Gastrocnemius medialis (tissue), 4 donors: ENCODE measurements at regions not wholly inside any gene's neighbourhood (a gene's known extent, or its start where the extent isn't known, plus 50 kb on each side); places are given as distances from the start of the nearest gene placed in this dataset.
"Not testable (repeated sequence)": the region's sequence is repeated elsewhere in the genome, so short reads cannot be mapped to it uniquely, and the experiment has no call there.

ENCODE experiments used
- ATAC-seq, 2 donors: fragments of 150-250 bp; one replicate each; pipeline ENCODE4 v1.9.1; 2016
- DNase-seq, 2 donors: peaks; one replicate each; pipeline ENCODE4 v3.0.0-alpha.2; 2019
- H3K27ac ChIP-seq, 4 donors: fragments of 200-600 bp; sonication (generic); 1 replicate in 1 of 4; 2 replicates in 3 of 4; pipeline ENCODE4 v1.5.1; 2016 to 2018; ENCODE audit warnings: mild to moderate bottlenecking in 2 of 4, moderate library complexity in 1 of 4
- H3K27me3 ChIP-seq, 3 donors: fragments of 200-600 bp; sonication (generic) in 2 of 3; 1 replicate in 1 of 3; 2 replicates in 2 of 3; pipeline versions ENCODE4 v1.5.1 to v1.6.0; 2016 to 2019; ENCODE audit warnings: mild to moderate bottlenecking in 1 of 3, moderate library complexity in 1 of 3
- H3K36me3 ChIP-seq, 2 donors: fragments of 200-600 bp; sonication (generic) in 1 of 2; one replicate each; pipeline ENCODE4 v1.5.1; 2017 to 2018
- H3K4me1 ChIP-seq, 2 donors: fragments of 200-600 bp; sonication (generic) in 1 of 2; one replicate each; pipeline ENCODE4 v1.5.1; 2016 to 2017; ENCODE audit warnings: mild to moderate bottlenecking in 2 of 2
- H3K4me3 ChIP-seq, 4 donors: fragments of 200-600 bp; sonication (generic) in 3 of 4; 1 replicate in 1 of 4; 2 replicates in 3 of 4; pipeline ENCODE4 v1.5.1; 2016 to 2019; ENCODE audit warnings: mild to moderate bottlenecking in 2 of 4
- H3K9me3 ChIP-seq, 3 donors: fragments of 200-600 bp; sonication (generic) in 2 of 3; 1 replicate in 1 of 3; 2 replicates in 2 of 3; pipeline ENCODE4 v1.5.1; 2016 to 2019
- CTCF ChIP-seq, 5 experiments: fragments of 450-650 bp in 3 of 5; fragments of 200-600 bp in 2 of 5; sonication (generic) in 2 of 5; IDR thresholded peaks in 4 of 5; conservative IDR thresholded peaks in 1 of 5; 1 replicate in 4 of 5; 2 replicates in 1 of 5; pipeline ENCODE4 v1.5.1; 2016 to 2019; ENCODE audit warnings: antibody characterized with exemption in 5 of 5, mild to moderate bottlenecking in 3 of 5, moderate library complexity in 3 of 5
- POLR2A ChIP-seq, 2 donors: fragments of 450-650 bp; IDR thresholded peaks; one replicate each; pipeline ENCODE4 v1.6.1; 2017; ENCODE audit warnings: antibody characterized with exemption in 2 of 2, mild to moderate bottlenecking in 2 of 2, moderate library complexity in 2 of 2
- in situ Hi-C, 4 donors: fragments of 200-750 bp; cut with MboI; loops; one replicate each; pipeline versions ENCODE4 v1.15.0 to v1.8.0; 2017; ENCODE audit warnings: low sequenced_read_pairs in 4 of 4
- intact Hi-C: fragments of 100-400 bp; cut with DNase I; formaldehyde crosslinking; loops from one replicate; pipeline ENCODE4 v1.15.1; 2023; ENCODE audit warnings: low total_unique reads

GRCh38 chr2:216757532-216757931 is 62.2 kb upstream of the IGFBP5 start:
- H3K27ac ChIP-seq, result no peak overlapping the region
- intact Hi-C loops, result no loop called here

GRCh38 chr2:216756435-216756834 is 61.1 kb upstream of the IGFBP5 start:
- ATAC-seq (peak; percentile 53 to 57), DNase-seq (no peak)
- intact Hi-C loops, result no loop called here
- H3K36me3 ChIP-seq, result no peaks in the 10 kb centered on the region
- H3K9me3 ChIP-seq, result no peaks in the 10 kb centered on the region
- H3K4me1 ChIP-seq, result peaks cover 7 to 14% of the 10 kb centered on the region in 2 donors
- in situ Hi-C loops, result no loop called here
- no peak for TF ChIP-seq POLR2A (IDR thresholded peaks at IDR 0.05)
- TF ChIP-seq CTCF (IDR thresholded peaks at IDR 0.05 in 4 of 5, conservative IDR thresholded peaks at IDR 0.05 in 1 of 5), result no peak
- peak overlapping the region in 1 of 4 donors; percentile 20 for H3K27ac ChIP-seq
- no peak overlapping the region for H3K4me3 ChIP-seq
- H3K27me3 ChIP-seq, result no peaks in the 10 kb centered on the region

More at GRCh38 chr2:216757532-216757931, 62.2 kb upstream of the IGFBP5 start:
- no peak for DNase-seq
- in situ Hi-C loops, result no loop called here
- Histone ChIP-seq H3K9me3 (no peaks in the 10 kb centered on the region), H3K4me1 (peaks cover 3 to 13% of the 10 kb centered on the region in 2 donors), H3K4me3 (no peak overlapping the region), H3K27me3 (no peaks in the 10 kb centered on the region), H3K36me3 (no peaks in the 10 kb centered on the region)
- ATAC-seq, result no peak
- TF ChIP-seq POLR2A (IDR thresholded peaks at IDR 0.05) (no peak), CTCF (IDR thresholded peaks at IDR 0.05 in 4 of 5, conservative IDR thresholded peaks at IDR 0.05 in 1 of 5) (no peak)

GRCh38 chr2:216754812-216755211 is 59.5 kb upstream of the IGFBP5 start:
- Histone ChIP-seq H3K4me1 (peaks cover 11 to 23% of the 10 kb centered on the region in 2 donors), H3K36me3 (no peaks in the 10 kb centered on the region), H3K9me3 (no peaks in the 10 kb centered on the region), H3K27me3 (no peaks in the 10 kb centered on the region), H3K27ac (no peak overlapping the region), H3K4me3 (no peak overlapping the region)
- in situ Hi-C loops, result no loop called here
- DNase-seq, result no peak
- ATAC-seq, result no peak
- TF ChIP-seq CTCF (IDR thresholded peaks at IDR 0.05 in 4 of 5, conservative IDR thresholded peaks at IDR 0.05 in 1 of 5) (no peak), POLR2A (IDR thresholded peaks at IDR 0.05) (no peak)
- intact Hi-C loops, result no loop called here

GRCh38 chr2:216754336-216754735 is 59.0 kb upstream of the IGFBP5 start:
- in situ Hi-C loops, result no loop called here
- Histone ChIP-seq H3K4me1 (peaks cover 11 to 23% of the 10 kb centered on the region in 2 donors), H3K27me3 (no peaks in the 10 kb centered on the region), H3K36me3 (no peaks in the 10 kb centered on the region), H3K27ac (no peak overlapping the region), H3K9me3 (no peaks in the 10 kb centered on the region), H3K4me3 (no peak overlapping the region)
- intact Hi-C loops, result no loop called here
- DNase-seq (no peak), ATAC-seq (no peak)
- TF ChIP-seq POLR2A (IDR thresholded peaks at IDR 0.05) (no peak), CTCF (IDR thresholded peaks at IDR 0.05 in 4 of 5, conservative IDR thresholded peaks at IDR 0.05 in 1 of 5) (no peak)

GRCh38 chr2:216752855-216753505 is 57.6 kb upstream of the IGFBP5 start:
- in situ Hi-C loops (no loop called here), intact Hi-C loops (no loop called here)
- no peaks in the 10 kb centered on the region for H3K9me3 ChIP-seq
- no peak overlapping the region for H3K27ac ChIP-seq
- peaks cover 11 to 23% of the 10 kb centered on the region in 2 donors for H3K4me1 ChIP-seq
- no peak overlapping the region for H3K4me3 ChIP-seq
- DNase-seq (no peak), ATAC-seq (no peak)
- H3K36me3 ChIP-seq, result no peaks in the 10 kb centered on the region
- H3K27me3 ChIP-seq, result no peaks in the 10 kb centered on the region
- TF ChIP-seq CTCF (IDR thresholded peaks at IDR 0.05 in 4 of 5, conservative IDR thresholded peaks at IDR 0.05 in 1 of 5) (no peak), POLR2A (IDR thresholded peaks at IDR 0.05) (no peak)

- H3K4me3 ChIP-seq, H3K36me3 ChIP-seq, H3K9me3 ChIP-seq, H3K27ac ChIP-seq, intact Hi-C loops, ATAC-seq, in situ Hi-C loops, DNase-seq, H3K27me3 ChIP-seq: not testable (repeated sequence)
- peaks cover 8 to 23% of the 10 kb centered on the region in 2 donors for H3K4me1 ChIP-seq
Observed at GRCh38 chr2:216750750-216751149, 55.4 kb upstream of the IGFBP5 start.

- H3K9me3 ChIP-seq, DNase-seq, H3K4me3 ChIP-seq, ATAC-seq, H3K27ac ChIP-seq, H3K27me3 ChIP-seq, intact Hi-C loops, H3K36me3 ChIP-seq, in situ Hi-C loops, H3K4me1 ChIP-seq: not testable (repeated sequence)
Observed at GRCh38 chr2:216746268-216746667, 50.9 kb upstream of the IGFBP5 start.
